ENCODE measurements at regions not wholly inside any gene's neighbourhood (a gene's known extent, or its start where the extent isn't known, plus 50 kb on each side); places are given as distances from the start of the nearest gene placed in this dataset.

DNA sequence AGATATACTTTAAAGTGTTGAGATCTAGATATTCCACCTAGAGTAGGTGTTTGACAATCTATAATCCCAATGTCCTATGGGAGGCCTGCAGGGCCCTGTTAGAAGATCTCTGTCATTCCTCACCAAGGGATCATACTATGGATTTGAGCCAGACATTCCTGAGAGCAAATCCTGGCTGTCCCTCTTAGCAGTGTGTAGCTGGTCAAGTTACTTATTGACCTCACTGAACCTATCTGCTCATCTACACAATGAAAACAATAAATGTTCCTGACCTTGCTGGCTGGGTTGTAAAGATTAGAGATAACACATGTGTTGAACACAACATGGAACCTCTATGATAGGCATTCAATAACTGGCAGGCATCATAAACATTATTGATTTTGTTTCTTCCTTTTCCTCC is 265.6 kb upstream of the ATP11B start:
- DNase-seq, result no peak

DNA sequence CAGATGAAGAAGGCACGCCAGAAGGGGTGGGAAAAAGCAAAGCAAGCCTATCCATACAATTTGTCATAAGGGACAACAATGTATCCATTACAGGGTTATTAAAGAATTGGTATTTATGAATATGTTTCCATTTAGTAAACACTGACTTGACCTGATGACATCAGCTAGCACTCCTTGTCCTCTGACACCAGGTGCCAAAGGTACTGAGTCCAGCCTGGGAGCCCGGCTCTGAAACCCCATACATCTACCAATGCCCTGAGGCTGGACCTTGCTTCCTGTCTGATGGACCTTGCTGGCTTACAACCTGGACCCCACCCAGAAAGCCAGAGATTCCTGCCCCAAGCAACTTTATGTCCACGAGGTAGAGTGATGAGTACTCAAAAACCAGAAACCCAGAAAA is 263.0 kb upstream of the ATP11B start:
- no peak for DNase-seq

DNA sequence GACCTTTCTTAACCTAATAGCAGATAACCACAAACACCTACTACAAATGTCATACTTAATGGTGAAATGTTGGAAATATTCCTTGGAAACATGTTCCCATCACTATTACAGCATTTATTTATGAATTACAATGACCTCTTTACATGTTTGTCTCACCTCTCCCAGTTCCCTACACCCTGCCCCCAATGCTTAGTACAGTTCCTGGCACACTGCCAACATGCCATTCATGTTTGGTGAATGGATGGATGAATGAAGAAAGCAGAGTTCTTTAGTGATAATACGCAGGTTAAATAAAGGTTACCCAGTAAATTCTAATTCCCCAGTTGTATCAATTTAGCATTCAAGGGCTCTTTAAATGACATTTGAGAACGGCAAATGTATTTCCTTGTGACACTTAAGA is 259.9 kb upstream of the ATP11B start:
- DNase-seq, result peak; percentile 4

DNA sequence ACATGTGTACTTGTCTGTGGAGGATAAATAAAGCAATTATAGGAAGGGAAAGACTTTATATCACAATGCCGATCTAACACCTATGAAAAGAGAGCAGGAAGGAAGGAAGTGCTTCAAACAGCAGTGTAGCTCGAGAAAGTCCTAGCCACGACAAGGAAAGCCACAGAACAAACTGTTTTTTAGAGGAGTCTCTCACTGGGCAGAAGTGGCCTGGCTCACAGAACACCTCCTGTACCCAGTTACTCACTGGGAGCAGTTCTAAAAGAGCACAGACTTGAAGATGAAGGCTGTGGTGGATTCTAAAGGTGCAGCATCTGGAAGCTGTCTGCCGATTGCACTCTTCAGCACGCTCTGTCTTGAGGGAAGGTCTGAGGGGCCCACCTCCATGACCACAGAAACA is 248.8 kb upstream of the ATP11B start:
- no peak for DNase-seq

DNA sequence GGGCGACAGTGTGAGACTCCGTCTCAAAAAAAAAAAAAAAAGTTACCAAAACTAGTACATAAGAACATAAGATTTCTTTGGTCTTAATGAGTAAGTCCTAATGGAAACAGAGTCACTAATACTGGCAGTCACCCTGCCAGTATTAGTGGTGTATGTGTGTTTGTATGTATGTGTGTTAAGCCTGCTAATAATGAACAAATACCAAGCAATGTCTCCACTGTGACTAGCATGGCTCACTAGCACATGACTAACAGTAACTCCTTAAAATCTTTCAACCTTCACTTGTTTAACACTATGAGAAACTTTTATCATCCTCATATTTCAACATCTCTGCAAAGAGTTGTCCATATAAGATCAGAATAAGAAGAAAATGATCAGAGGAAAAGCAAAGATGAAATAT is 231.0 kb upstream of the ATP11B start:
- no peak for DNase-seq

DNA sequence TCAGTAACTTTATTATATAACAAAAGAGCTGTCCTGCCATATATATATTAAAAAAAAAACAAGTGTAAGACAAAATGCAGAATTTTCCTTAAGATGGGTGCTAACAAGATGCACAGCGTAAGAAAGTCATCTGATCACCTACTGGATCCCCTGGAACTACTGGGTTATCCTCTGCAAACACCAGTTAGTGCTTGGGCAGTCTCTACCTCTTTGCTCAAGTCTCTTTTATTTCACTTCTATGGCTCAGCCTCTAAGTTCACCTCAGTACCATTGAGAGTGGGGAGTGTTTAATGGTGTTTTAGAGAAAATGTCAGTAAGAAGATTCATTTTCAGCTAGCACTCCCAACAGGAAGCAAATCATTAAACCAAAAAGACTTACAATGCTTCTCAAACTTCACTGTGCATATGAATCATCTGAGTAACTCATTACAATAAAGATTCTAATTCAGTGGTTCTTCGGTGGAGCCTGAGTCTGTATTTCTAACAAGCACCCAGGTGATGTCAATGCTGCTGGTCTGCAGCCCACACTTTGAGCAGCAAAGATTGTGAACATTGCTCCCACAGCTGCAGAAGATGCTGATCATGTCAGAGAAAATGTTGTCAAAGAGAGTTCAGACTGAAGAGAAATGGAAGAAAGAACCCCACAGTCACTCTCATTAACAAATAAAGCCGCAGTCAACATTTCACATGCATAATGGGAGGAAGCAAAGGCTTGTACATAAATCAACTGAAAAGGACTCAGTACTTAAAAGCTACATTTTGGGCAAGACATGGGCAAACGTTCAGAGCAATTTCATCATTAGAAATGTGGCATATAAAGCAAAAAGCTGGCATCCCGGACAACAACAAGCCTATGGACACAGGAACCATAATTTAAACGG is 227.1 kb upstream of the ATP11B start:
- no peak for DNase-seq

DNA sequence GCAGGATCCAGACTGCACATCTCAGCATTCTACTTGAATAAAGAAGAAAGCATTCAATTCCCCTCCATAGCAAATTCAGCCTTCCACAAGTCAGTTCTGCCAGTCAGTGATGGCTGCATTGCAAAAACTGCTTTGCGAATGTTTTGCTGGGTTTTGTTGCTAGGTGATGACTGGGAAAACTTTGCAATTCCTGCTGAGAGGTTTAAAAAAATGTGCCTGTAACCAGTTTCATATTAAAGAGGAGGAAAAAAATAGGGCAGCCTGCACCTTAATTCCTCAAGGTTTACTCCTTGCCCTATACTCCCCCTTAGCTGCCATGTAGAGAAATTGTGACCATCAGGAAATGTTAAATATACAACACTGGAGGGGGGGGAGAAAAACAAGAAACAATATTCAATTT is 225.6 kb upstream of the ATP11B start:
- no peak for DNase-seq

DNA sequence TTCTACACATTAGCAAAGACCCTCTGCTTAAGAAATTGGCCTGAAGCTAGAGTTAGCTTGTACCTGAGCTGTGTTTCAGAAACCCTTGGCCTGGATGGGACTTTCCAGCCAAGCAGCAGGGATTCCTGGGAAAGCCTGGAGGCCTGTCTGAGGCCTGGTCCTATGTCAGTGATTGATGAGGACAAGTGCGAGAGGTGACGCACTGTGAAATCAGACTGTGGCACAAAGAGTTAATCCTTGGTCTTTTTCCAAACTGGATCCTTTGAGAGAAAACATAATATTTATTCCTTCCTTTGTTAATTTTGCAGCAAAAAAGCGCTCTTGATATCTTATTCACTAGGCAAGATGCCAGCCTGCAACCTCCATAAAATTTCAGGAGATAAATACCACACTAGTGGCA is 225.0 kb upstream of the ATP11B start:
- no peak for DNase-seq

DNA sequence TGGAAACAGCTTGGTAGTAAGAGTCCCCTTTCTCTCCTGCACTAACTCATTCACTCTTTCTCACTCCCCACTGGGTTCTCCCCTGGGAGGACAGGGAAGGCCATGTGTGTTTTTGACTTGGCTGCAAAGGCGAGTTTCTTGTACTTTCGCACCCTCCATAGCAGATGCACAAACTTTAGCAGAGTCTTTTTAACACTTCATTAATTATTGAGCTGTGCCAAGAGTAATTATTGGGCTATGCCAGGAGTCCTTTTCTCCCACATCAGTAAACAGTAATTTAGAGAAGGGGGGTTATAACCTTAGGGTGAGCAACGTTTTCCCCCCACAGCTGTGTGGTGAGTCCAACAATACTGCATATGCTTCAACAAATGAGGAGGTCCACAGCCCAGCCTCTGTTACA is 224.4 kb upstream of the ATP11B start:
- DNase-seq, result no peak

DNA sequence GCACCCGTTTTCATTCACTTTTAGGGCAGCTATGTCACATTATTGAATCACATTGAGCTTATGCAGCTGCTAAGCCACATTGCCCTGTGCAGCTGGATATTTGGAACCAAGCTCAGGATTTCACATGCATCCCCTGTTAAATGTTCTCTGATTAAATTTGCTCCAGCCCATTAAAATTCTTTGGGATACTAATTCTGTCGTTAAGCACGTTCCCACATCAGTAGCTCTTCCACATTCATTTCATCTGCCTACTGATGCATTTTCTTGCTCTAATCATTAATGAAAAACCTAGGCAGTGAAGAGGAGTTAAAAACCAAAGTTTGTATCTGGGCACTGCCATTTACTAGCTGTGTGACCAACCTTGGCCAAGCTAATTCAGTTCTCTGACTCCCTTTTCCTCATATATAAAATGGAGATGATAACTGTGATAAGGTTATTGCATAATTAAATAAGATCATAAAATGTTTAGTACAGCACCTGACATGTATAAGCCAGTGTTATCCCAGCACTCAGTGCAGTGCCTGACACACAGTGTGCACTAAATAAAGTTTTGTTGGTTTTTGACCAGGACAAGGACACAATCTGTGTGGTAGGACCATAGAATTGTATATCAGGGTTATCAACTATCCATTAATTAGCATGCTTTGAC is 222.2 kb upstream of the ATP11B start:
- no peak for DNase-seq

DNA sequence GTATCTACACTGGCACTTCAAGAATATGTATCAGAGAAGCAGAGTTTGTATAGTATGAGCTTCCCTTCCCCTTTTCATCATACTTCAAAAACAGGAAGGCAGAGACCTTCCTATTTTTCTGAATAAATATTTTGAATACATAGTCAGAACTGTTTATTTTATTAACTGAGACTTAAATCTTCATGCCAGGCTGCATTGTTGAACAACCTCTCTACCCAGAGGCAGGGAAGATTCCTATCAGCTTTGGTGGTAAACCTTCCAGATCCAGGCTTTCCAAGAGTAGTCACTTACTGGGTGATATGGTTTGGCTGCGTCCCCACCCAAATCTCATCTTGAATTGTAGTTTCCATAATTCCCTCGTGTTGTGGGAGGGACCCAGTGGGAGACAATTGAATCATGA is 217.4 kb upstream of the ATP11B start:
- DNase-seq, result no peak

DNA sequence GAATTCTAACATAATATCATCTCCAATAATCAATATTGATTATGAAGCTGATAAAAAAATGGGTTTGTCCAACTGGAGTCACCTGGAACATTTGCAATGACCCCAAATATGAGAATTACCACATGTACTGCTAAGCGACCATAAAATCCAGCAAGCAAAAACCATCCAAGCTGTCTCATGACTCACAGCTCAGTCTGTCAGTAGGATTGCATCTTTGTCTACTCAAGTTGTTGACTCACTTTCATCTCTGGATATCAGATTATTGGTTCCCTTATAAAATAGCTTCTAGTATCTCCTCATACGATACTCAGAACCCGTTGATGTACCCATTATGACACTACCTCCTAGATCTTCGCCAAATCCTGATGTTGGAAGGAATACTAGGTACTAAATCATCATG is 209.8 kb upstream of the ATP11B start:
- no peak for DNase-seq

DNA sequence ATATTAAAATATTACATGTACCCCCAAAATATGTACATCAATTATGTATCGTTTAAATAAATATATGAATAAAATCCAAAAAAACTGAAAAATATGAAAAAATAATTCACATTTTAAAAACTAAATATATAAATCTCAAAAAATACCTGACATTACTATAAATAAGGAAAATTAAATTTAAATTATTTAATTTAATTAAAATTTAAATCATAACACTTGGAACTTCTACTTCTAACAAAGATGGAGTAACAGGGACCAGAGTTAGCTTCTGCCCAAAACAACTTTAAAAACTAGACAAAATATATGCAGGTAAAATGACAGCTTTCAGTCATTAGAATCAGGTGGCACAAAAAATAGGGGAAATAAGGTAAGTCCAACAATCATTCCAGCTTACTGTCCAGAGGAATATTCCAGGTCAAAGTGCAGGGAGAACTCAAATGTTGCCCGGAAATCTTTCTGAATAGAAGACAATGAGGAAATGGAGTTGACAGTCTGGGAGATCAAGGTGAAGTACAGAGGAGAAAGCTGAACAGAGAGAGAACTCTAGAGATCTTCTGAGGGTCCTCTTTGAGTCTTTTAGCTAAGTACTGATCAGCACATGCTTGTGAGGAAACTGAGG is 207.7 kb upstream of the ATP11B start:
- DNase-seq, result no peak

DNA sequence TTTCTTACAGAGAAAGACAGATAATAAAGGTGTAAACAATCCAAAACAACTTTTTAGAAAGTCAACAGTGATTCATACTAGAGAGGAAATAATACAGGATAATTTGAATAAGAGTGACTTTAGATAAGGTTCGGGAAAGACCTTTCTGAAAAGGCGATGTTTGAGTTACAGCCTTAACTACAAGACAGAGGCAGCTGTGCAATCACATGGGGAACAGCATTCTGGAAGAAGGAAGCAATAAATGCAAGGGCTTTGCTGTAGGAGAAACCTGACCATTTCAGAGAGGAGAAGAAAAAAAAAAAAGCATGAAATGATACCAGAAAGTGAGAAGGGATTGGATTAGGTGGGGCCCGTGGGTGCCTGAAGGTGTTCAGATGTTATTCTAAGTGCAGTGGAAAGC is 200.6 kb upstream of the ATP11B start:
- DNase-seq, result no peak

DNA sequence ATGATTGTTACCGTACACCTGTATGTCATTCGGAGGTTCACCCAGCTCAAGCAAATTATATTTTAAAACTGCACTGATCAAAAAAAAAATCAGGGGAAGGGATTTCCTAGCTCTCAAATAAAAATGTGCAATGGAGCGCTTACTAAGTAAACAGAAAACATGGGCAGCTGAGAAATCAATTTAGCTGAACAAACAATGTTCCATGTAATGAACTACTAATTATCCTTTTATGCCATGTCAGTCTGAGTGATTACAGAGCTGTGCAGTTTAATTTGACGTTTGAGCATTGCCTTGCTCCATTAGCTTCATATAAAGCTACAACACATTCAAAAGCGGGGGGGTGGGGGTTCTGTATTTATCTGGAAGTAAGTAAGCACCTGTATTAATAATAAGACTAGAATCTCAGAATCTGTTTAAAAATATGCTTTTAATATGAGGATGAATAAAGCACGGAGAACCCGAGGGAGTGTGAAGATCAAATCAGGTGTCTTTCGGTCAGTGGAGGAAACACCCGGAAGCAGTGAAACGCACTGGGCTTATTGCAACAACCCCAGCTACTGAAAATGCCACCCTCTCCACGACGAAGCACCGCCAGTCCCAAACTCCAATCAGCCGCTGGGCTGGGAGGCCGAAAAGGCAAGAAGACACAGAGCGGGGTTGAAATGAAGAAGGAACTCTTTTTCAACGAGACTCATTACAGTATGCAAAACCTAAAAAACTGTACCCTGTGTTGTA is 196.5 kb upstream of the ATP11B start:
- no peak for DNase-seq

DNA sequence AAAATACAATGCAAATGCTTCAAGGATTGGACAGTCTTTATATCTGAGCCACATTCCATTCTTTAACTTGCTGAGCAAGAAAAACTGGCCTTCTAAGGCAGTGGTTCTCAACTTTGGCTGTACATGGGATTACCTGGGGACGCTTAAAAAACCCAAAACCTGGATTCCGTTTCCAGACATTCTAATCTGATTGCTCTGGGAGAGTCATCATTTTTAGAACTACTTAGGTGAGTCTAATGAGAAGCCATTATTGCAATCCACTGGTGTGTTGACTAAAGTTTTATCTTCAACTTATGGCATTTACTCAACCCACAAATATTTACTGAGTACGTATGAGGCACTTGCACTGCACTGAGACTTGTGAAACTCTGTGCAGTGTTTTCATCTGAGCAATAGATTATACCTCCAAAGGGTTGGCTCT is 195.7 kb upstream of the ATP11B start:
- no peak for DNase-seq

DNA sequence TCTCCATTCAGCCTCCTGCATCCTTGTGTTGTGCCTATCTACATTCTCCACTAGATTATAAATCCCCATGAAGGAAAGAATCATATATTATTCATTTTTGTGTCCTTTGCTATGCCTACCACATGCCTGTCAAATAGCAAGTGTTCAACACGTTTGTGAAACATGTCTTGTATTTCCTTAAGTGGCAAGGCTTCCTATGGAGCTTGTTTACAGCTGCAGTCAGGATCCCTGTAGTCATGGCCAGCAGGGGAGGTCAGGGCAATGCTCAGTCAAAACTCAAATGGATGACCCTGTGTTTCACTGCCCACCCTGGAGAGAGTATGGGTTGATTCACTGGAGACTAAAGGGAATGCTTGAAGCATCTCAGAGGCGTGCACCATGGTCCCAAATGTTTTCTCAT is 191.7 kb upstream of the ATP11B start:
- no peak for DNase-seq

DNA sequence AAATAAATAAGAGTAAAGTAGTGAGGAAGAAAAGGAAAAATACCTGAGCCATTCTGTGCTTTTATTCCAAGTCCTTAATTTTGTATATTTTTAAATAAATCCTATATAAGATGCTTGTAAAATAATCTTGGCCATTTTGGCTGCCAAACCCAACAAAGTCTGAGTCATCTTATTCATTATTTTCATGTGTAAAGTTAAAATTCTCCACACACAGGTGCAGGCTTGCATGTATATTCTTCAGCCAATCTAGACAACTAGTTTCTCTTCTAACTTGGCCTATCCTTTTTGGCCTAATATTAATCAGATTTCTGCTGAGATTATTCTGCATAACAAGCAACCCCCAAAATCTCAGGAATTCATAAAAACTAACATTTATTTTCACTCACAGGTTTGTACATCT is 189.8 kb upstream of the ATP11B start:
- DNase-seq, result no peak

DNA sequence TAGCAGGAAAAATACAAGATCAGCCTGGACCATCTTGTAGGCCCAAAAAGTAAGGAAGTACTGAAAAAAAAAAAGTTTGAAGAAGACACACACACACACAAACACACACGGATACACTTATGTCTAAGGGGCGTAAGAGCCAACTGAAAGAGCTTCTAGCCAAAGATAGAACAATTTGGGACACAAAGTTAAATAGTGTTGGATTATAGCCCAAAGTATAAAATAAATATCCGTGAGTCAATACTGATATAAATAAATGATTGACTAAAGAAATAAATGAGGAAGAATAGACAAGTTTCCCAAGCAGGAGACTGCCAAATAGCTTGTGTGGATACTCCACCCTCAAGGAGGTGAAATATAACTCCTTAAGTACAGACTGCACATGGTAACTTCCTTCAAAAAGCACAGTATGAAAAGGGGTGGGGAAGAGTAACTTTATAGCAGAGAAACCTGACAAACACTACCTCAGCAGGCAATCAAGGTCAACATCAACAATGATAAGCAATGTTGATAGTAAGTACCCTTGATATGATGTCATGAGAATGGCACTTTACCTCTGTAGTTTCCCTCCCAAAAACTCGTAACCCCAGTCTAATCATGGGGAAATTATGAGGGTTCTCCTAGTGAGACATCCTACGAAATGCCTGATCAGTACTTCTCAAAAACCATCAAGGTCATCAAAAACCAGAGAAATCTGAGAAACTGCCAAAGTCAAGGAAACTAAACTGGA is 187.3 kb upstream of the ATP11B start:
- DNase-seq, result no peak

DNA sequence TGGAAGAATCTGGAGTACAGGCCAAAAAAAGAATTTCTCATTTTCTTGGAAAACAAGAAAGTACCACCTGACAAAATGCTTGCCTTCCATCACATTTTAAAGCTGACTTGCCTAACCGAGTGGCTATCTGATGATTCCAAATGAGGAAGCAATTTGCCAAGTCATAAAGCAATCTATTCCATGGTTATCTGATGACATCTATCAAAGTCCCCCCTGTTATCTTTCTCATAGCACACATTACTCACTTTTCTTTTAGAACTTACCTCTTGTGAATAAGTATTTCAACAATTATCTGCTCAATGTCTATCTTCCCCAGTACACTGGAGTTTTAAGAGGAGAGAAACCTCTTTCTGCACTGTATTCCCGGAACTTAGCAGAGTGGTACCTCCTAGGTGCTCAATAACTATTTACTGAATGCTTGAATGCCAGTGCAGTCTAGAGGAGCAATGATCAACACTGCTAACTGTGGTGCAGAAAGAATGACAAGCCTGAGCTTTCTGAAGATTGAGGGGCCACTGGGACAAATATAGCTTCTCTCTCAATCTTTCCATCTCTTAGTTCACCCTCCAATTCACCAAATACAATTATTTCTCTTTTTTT is 186.3 kb upstream of the ATP11B start:
- DNase-seq, result peak; percentile 3

DNA sequence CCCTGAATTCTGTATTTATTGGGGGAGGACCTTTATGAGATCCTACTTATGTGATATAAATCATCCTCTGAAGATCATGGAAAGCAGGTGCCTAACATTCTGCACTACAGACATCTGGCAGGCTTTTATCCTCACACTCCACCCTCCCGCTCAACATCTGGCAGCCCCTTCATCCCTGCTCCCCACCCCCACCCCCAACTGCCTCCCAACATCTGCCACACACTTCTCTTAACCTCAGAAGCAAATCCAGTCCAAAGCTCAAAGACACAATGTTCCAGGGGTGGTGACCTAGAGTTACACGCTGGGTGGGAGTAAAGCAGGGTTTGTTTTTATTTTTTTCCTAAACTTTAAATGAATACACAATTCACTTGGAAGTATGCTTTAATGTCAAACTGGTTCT is 184.5 kb upstream of the ATP11B start:
- no peak for DNase-seq

DNA sequence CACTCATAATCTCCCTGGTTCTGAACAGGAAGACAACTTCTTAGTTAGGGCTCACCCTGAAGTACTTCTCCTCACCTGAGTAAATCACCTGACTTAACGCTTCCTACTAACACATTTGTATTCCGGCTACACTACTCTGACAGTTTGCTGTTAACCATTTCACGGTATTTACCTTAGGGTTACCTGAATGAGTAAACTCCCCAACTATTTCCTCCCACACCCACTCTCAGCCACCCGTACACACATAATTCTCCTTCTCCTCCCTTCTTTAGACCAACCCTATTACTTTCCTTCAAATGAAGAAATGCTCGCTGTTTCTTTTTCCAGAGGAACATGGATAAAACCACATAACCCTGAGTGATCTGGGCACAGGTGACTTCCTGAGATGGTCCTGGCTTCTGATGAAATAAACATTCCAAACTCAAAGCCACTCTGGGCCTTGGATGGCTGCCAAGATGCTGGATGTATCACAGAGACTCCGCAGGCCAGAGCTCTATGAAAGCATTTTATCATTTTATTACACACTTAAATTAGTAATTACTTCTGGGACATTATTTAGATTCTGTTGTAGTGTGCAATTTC is 183.6 kb upstream of the ATP11B start:
- DNase-seq, result no peak
